ENCODE measurements at regions not wholly inside any gene's neighbourhood (a gene's known extent, or its start where the extent isn't known, plus 50 kb on each side); places are given as distances from the start of the nearest gene placed in this dataset.
A peak's percentile ranks its signal among the peaks of the same experiment; 100 is the strongest.

DNA sequence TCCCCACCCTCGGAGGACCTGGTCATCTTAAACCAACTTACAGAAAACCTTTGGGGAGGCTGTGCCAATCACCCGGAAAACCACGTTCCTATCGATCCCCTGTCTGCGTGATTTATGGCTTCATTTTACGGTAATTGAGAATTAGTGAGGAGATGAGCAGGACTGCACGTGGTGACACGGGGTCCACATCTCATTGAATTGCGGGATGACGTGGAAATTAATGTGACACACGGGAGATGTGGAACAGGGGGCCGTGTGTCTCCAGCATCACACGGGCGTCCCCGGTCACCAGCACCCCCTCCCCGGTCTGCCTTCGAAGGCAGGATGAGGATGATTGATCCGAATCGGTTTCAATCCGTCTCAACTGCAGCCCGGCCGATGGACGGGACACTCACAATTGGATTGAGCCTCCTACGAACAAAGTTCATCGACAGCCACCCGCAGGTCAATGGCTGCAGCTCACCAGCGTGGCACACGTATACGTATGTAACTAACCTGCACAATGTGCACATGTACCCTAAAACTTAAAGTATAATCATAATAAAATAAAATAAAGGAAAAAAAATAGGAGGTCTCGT lies 160.3 kb downstream of the SHOX start:
- no peaks in the 10 kb centered on the region for H3K4me1 Mint-ChIP-seq (ENCODE audit: unreplicated experiment)
- H3K4me3 Mint-ChIP-seq (ENCODE audit: unreplicated experiment), result no peak overlapping the region
- no peaks in the 10 kb centered on the region for H3K9me3 Mint-ChIP-seq (ENCODE audit: unreplicated experiment)
- DNase-seq (ENCODE audit: extremely low spot score, unreplicated experiment), result no peak
- H3K27ac Mint-ChIP-seq (ENCODE audit: unreplicated experiment), result no peak overlapping the region
- H3K27me3 Mint-ChIP-seq (ENCODE audit: unreplicated experiment), result peaks cover 13% of the 10 kb centered on the region
- TF ChIP-seq, protein P1, sequence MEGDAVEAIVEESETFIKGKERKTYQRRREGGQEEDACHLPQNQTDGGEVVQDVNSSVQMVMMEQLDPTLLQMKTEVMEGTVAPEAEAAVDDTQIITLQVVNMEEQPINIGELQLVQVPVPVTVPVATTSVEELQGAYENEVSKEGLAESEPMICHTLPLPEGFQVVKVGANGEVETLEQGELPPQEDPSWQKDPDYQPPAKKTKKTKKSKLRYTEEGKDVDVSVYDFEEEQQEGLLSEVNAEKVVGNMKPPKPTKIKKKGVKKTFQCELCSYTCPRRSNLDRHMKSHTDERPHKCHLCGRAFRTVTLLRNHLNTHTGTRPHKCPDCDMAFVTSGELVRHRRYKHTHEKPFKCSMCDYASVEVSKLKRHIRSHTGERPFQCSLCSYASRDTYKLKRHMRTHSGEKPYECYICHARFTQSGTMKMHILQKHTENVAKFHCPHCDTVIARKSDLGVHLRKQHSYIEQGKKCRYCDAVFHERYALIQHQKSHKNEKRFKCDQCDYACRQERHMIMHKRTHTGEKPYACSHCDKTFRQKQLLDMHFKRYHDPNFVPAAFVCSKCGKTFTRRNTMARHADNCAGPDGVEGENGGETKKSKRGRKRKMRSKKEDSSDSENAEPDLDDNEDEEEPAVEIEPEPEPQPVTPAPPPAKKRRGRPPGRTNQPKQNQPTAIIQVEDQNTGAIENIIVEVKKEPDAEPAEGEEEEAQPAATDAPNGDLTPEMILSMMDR (IDR thresholded peaks at IDR 0.05), result no peak
- no peaks in the 10 kb centered on the region for H3K36me3 Mint-ChIP-seq (ENCODE audit: unreplicated experiment)

DNA sequence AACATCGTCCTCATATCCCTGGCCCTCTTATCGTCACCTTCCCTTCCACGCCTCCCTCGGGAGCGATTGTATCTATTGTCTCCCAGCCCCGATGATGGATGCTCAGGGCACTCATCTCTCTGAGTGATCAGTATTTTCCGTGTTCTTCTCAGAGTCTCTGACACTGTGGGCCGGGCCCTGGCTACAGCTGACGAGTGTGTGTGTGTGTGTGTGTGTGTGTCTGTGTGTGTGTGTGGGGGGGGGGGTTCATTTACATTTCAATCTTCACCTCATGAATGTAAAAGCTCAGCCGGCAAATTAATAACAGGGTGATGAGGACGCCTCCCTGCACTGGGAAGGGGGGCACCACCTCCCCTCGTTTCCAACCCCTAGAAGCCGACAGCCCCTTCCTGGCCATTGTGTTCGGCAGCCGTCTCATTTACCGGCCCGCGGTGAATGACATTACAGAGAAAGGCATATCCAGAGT lies 159.5 kb downstream of the SHOX start:
- Mint-ChIP-seq H3K27ac (ENCODE audit: unreplicated experiment) (no peak overlapping the region), H3K4me1 (ENCODE audit: unreplicated experiment) (no peaks in the 10 kb centered on the region), H3K36me3 (ENCODE audit: unreplicated experiment) (no peaks in the 10 kb centered on the region), H3K27me3 (ENCODE audit: unreplicated experiment) (peaks cover 13% of the 10 kb centered on the region), H3K4me3 (ENCODE audit: unreplicated experiment) (no peak overlapping the region), H3K9me3 (ENCODE audit: unreplicated experiment) (no peaks in the 10 kb centered on the region)
- TF ChIP-seq, protein P1 (IDR thresholded peaks at IDR 0.05), result no peak
- no peak for DNase-seq (ENCODE audit: extremely low spot score, unreplicated experiment)

DNA sequence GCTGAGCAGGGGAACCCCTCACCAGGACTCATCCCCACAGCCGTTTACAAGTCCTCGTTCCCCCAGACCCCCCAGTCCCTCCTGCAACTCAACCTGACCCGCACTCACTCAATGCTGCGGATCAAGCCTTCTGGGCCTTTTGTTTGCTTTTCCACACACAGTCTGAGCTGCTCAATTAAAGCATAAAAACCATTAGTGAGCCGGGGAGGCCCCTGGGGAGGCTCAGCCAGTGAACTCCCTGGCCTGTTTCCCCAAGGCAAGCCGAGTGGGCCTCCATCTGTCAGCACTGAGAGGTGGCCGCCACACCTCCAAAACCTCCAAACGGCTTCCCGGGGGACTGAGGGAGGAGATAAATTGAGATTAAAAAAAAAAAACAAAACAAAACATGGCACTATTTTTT lies 158.5 kb downstream of the SHOX start:
- no peak for DNase-seq (ENCODE audit: extremely low spot score, unreplicated experiment)
- no peak overlapping the region for H3K27ac Mint-ChIP-seq (ENCODE audit: unreplicated experiment)
- H3K36me3 Mint-ChIP-seq (ENCODE audit: unreplicated experiment), result no peaks in the 10 kb centered on the region
- H3K9me3 Mint-ChIP-seq (ENCODE audit: unreplicated experiment), result no peaks in the 10 kb centered on the region
- peaks cover 13% of the 10 kb centered on the region for H3K27me3 Mint-ChIP-seq (ENCODE audit: unreplicated experiment)
- TF ChIP-seq, protein P1 (IDR thresholded peaks at IDR 0.05), result no peak
- H3K4me3 Mint-ChIP-seq (ENCODE audit: unreplicated experiment), result no peak overlapping the region
- H3K4me1 Mint-ChIP-seq (ENCODE audit: unreplicated experiment), result no peaks in the 10 kb centered on the region

DNA sequence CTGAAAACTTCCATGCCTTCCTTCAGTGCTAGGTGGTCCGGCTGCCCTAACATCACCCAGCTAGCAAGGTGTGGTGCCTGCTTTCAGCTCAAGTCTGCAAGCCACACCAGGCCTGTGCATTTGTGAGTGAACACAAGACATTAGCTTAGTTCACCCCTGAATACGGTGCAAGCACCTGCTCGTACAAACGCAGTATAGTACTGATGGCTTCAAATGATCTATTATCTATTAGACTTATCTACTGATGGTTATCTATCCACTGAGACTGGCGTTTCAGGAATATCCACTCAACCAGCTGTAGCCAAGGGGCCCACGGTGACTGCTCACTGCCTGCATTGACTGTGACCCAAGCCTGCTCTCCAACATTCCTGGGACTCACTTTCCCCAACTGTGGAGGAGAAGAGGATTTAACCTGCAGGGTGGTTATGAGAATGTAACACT lies 155.9 kb downstream of the SHOX start:
- DNase-seq (ENCODE audit: extremely low spot score, unreplicated experiment), result peak; percentile 60
- Mint-ChIP-seq H3K4me1 (ENCODE audit: unreplicated experiment) (no peaks in the 10 kb centered on the region), H3K9me3 (ENCODE audit: unreplicated experiment) (no peaks in the 10 kb centered on the region), H3K27ac (ENCODE audit: unreplicated experiment) (no peak overlapping the region), H3K4me3 (ENCODE audit: unreplicated experiment) (no peak overlapping the region), H3K27me3 (ENCODE audit: unreplicated experiment) (peaks cover 8% of the 10 kb centered on the region), H3K36me3 (ENCODE audit: unreplicated experiment) (no peaks in the 10 kb centered on the region)
- TF ChIP-seq, protein P1 (IDR thresholded peaks at IDR 0.05), result no peak

DNA sequence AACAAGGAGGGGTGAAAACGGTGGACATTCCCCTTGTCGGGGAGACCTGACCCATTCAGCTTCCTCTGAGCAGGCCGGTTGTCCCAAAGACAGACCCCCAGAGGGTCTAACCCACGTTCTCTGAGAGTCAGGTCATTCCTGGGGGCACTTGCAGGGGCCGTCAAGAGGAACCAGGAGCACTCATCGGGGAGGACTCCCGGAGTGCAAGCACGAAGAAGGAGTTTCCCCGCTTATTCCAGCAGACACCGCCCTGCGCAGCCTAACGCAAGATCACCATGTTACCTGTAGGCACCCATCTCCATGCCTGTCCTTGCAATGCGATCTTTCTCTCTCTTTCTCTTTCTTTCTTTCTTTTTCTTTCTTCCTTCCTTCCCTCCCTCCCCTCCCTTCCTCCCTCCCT lies 154.2 kb downstream of the SHOX start:
- TF ChIP-seq, protein P1 (IDR thresholded peaks at IDR 0.05), result no peak
- Mint-ChIP-seq H3K9me3 (ENCODE audit: unreplicated experiment) (no peaks in the 10 kb centered on the region), H3K4me3 (ENCODE audit: unreplicated experiment) (no peak overlapping the region), H3K36me3 (ENCODE audit: unreplicated experiment) (no peaks in the 10 kb centered on the region), H3K27me3 (ENCODE audit: unreplicated experiment) (peaks cover 3% of the 10 kb centered on the region), H3K4me1 (ENCODE audit: unreplicated experiment) (no peaks in the 10 kb centered on the region), H3K27ac (ENCODE audit: unreplicated experiment) (no peak overlapping the region)
- DNase-seq (ENCODE audit: extremely low spot score, unreplicated experiment), result no peak

Data from osteocyte (in vitro differentiated cells).